H1 (cell line): ENCODE measurements at regions not wholly inside any gene's neighbourhood (a gene's known extent, or its start where the extent isn't known, plus 50 kb on each side); places are given as distances from the start of the nearest gene placed in this dataset.

ENCODE experiments used
- EZH2 ChIP-seq: fragments of 200-600 bp; sonication (generic); IDR thresholded peaks from 2 replicates; pipeline ENCODE4 v1.7.1; 2012; ENCODE audit warnings: low read depth, mild to moderate bottlenecking, moderate library complexity, low read length, inconsistent platforms; ENCODE audit not compliant: severe bottlenecking
- SIN3A ChIP-seq, 2 experiments: IDR thresholded peaks in 1 of 2; conservative IDR thresholded peaks in 1 of 2; 2 replicates each; pipeline ENCODE4 v1.6.1; 2011 to 2012; ENCODE audit warnings: low read length in 2 of 2, improper control_type of control experiment in 1 of 2, low read depth in 1 of 2, mild to moderate bottlenecking in 1 of 2

DNA sequence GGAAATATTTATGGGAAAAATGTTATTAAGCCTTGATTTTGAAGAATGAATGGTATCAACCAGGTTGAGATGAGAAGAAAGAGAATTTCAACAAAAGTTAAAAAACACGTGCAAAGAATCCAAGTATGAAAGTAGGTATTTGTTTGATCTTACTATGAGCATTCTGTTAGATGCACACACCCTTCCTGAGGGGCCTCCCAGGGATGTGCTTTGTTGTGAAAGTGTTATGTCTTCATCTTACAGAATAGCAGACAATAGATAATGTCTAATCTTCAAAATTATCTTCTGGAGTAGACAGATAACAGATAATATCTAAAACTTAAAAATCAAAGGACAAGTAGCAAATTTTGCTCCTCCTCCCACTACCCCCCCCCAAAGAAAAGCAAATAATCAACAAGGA lies 155.2 kb upstream of the COL3A1 start:
- TF ChIP-seq EZH2 (no peak), SIN3A (conservative IDR thresholded peaks at IDR 0.05 in 1 of 2, IDR thresholded peaks at IDR 0.05 in 1 of 2; ENCODE audit: low read depth in 1 of 2, low read length in 2 of 2) (no peak)
